ENCODE measurements at regions not wholly inside any gene's neighbourhood (a gene's known extent, or its start where the extent isn't known, plus 50 kb on each side); places are given as distances from the start of the nearest gene placed in this dataset.

GRCh38 chr18:64539847-64540246 is 391.0 kb upstream of the LINC00305 start:
- DNase-seq (ENCODE audit: low read depth in 1 of 2, low spot score in 1 of 2): no peak
- Histone ChIP-seq H3K4me3 (replicated peaks; ENCODE audit: insufficient read depth, low read length) (no peak overlapping the region), H3K27ac (replicated peaks) (no peak overlapping the region), H3K27me3 (ENCODE audit: insufficient read depth, poor library complexity, severe bottlenecking) (no peaks in the 10 kb centered on the region)
- no peak for TF ChIP-seq GABPA (IDR thresholded peaks at IDR 0.05; ENCODE audit: low read depth)
- TF ChIP-seq REST (IDR thresholded peaks at IDR 0.05; ENCODE audit: insufficient replicate concordance, low read depth): no peak
- TF ChIP-seq SPI1 (IDR thresholded peaks at IDR 0.05; ENCODE audit: borderline replicate concordance, low read depth): no peak
- TF ChIP-seq POLR2AphosphoS5 (IDR thresholded peaks at IDR 0.05; ENCODE audit: low read depth): no peak
- no peak for TF ChIP-seq CTCF (IDR thresholded peaks at IDR 0.05; ENCODE audit: insufficient read depth, low read length)

GRCh38 chr18:64528646-64529045 is 379.8 kb upstream of the LINC00305 start:
- no peak for DNase-seq (ENCODE audit: low read depth in 1 of 2, low spot score in 1 of 2)
- no peak overlapping the region for H3K27ac ChIP-seq (replicated peaks)
- no peaks in the 10 kb centered on the region for H3K27me3 ChIP-seq (ENCODE audit: insufficient read depth, poor library complexity, severe bottlenecking)
- H3K4me3 ChIP-seq (replicated peaks; ENCODE audit: insufficient read depth, low read length): no peak overlapping the region
- no peak for TF ChIP-seq GABPA (IDR thresholded peaks at IDR 0.05; ENCODE audit: low read depth)
- TF ChIP-seq REST (IDR thresholded peaks at IDR 0.05; ENCODE audit: insufficient replicate concordance, low read depth): no peak
- no peak for TF ChIP-seq SPI1 (IDR thresholded peaks at IDR 0.05; ENCODE audit: borderline replicate concordance, low read depth)
- TF ChIP-seq POLR2AphosphoS5 (IDR thresholded peaks at IDR 0.05; ENCODE audit: low read depth): no peak
- TF ChIP-seq CTCF (IDR thresholded peaks at IDR 0.05; ENCODE audit: insufficient read depth, low read length): no peak

- H3K27ac ChIP-seq (replicated peaks): no peak overlapping the region
- TF ChIP-seq SPI1 (IDR thresholded peaks at IDR 0.05; ENCODE audit: borderline replicate concordance, low read depth): no peak
- TF ChIP-seq POLR2AphosphoS5 (IDR thresholded peaks at IDR 0.05; ENCODE audit: low read depth): no peak
- TF ChIP-seq CTCF (IDR thresholded peaks at IDR 0.05; ENCODE audit: insufficient read depth, low read length): no peak
- TF ChIP-seq GABPA (IDR thresholded peaks at IDR 0.05; ENCODE audit: low read depth): no peak
- TF ChIP-seq REST (IDR thresholded peaks at IDR 0.05; ENCODE audit: insufficient replicate concordance, low read depth): no peak
- DNase-seq (ENCODE audit: low read depth in 1 of 2, low spot score in 1 of 2): no peak
- H3K27me3 ChIP-seq (ENCODE audit: insufficient read depth, poor library complexity, severe bottlenecking): no peaks in the 10 kb centered on the region
- no peak overlapping the region for H3K4me3 ChIP-seq (replicated peaks; ENCODE audit: insufficient read depth, low read length)
These were observed 370.3 kb upstream of the LINC00305 start for GRCh38 chr18:64519201-64519600.
